Activated T-cell treated with anti-CD3 and anti-CD28 coated beads for 24 hours (primary cell): ENCODE measurements at regions not wholly inside any gene's neighbourhood (a gene's known extent, or its start where the extent isn't known, plus 50 kb on each side); places are given as distances from the start of the nearest gene placed in this dataset.

Source experiments
- DNase-seq: peaks from one replicate; pipeline ENCODE4 v3.0.0-alpha.2; 2020; ENCODE audit warnings: low read depth

DNA sequence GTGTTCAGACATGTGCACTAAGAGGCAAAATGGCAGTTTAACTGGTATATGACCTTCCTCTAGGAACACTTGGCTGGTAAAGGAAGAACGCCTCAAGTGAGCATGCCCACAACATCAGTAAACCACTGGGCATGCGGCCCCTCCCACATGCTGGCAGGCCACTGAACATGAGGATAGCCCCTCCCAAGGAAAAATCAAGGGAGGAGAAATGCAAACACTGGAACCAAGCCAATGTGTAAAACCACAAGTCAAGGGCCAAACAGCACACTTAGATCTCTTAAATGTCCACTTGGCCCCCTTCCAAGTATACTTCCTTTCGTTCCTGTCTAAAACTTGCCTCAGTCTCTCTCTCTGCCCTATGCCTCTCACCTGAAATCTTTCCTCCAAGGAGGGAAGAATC, 980.8 kb downstream of the TSN start:
- no peak for DNase-seq

DNA sequence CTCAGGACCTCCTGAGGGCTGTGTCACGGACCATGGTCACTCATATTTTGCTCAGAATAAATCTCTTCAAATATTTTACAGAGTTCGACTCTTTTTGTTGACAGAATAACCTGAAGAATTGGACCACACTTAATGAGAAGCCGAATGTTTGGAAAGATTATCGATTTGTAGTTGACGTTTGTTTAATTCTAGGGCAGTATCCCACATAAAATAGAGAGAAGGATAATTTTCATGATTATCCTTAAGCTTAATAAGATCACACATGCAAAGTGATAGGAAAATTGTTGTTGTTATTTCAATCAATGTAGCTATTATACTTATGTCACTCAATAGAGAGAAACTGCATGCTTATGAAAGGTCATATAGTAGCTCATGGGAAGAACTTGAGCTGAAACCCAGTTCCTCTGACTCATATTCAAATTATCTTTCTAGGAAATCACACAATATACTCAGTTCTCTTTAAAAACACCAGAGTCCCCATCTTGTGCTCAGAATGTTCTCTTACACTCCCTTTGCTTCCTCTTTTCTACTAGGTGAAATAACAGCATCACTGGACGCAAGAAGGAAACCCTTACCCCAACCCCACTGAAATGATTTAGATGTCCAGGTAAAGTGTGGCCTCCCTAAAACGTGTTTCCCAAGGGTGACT, 982.1 kb downstream of the TSN start:
- DNase-seq = no peak

DNA sequence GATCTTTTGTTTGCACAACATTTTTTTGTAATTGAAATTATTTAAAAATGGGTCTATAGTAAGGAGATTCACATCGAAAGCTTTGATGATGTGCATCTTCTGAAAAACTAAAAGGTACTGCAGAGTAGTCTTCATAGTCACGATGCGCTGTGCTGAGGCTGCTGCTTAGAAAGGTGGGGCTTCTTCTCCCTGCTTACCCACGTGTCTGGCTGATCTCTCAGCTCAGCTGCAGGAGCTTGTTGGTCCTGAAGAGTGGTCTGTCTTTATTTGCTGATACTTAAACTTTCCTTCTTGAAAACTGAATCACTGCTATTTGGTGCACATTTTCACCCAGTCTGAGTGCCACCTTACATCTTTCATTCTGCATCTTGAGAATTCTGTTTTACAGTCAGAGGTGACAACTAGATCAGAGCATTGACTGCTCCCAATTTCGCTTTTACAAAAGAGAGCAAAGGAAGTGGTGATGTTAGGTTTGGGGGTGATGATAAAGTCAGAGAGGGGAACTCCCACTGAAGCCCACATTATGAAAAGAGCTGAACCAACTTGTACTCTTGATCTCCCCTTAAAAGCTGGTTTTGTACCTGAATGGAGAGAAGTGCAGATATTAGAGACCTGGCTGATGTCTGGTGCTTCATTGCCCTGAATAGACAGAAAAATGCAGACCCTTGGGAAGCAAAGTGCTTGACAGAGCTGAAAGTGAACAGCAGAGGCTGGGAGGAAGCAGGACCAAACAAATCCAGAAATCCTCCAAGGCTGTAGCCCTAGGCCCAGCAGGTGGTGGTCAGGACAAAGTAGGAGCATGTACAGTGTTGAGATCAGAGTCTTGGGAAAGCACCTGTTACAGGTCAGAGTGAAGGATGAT, 984.5 kb downstream of the TSN start:
- no peak for DNase-seq

DNA sequence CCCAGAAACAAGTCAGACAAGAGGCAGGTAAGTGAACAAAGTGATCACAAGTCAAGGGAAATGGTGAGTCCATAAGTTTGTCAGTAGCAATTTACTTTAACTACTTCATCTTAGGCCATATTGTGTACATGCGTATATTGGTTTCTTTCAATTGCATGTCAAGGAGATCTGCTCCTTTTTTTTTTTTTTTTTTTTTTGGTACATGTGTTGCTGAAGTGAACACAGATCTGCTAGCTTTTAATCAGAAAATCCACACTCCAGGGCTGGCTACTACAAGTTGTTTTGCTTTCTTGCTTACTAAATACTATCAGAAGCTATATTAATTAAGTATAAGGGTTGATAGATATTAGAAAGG, 985.1 kb downstream of the TSN start:
- DNase-seq = no peak

DNA sequence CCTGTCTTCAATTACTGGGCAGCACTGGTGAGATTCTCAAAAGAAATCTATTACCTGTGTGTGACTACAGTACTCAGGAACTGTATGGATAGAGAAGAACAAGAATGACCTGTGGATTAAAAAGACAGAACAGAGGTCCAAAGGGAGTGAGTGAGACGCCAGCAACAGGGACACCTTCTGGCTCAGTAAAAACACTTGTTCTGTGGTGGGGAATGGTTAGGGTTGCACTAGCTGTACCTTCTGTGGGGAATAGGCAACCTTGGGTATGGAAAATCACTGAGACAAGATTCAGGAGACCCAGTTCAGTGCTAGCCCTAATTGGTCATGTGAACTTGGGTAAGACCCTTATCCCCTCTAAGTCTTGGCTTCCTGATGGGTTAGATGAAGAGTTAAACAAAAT, 986.0 kb downstream of the TSN start:
- DNase-seq = no peak

DNA sequence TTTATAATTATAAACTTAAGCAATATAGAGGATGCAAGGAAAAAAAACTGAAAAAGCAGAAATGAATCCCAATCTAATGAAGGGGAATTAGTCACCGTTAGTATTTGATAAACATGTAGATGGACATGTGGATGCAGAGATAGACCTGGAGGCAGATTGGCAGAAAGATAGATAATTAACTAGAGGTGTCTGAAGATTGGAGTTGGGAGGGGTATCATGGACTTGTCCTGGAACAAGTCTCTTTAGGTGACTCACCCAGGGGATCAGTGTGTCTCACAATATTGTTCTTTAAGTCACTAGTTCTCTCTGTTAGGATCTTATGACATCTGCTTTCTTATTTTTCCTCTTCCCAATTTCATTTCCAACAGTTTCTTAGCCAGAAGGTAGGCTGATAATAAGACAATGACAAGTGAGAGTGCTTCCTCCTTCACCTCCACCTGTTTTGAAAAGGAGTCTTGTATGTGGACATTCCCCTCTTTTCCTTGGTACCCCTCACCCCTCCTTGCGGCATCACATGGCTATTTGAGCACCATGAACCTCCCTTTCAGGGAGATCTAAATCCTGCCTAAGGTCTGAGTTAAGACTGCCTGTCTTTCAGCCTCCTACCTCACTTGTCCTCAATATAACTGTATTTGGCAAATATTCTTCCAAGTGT, 987.7 kb downstream of the TSN start:
- DNase-seq = no peak

DNA sequence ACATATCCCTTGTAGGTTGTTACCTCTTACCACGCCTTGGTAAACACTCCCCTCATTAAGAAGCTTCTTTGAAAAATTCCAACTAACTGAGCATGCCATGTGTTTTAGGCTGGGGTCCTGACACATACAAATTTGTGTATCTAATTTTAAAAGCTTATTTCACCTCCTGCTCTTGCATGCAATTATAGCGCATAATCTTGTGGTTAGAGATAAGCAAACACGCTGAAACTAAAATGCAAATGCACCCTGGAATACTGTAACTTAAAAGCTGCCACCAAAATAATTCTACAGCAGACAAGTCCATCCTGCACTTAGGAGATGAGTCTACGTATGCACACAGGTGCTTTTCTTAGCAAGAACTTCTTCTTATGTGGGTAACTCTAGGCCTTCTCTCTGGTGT, 990.2 kb downstream of the TSN start:
- no peak for DNase-seq

DNA sequence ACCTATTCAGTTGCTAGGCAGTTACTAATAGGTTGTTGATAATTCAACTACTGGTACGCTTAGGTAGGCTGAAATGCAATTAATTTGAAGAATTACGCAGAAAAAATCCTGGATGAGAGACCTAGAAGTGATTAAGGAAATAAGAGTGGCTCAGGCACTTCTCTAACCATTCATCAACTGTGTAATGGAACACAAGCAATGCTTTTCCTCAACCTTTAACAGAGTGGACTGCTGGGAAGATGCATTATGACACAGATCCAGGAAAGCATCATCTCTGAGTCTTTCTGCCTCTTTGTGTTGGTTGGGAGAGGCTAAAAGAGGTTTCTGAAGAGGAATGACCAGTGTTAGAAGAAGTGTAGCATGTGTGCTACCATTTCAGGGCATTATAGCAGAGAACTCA, 992.2 kb downstream of the TSN start:
- no peak for DNase-seq

DNA sequence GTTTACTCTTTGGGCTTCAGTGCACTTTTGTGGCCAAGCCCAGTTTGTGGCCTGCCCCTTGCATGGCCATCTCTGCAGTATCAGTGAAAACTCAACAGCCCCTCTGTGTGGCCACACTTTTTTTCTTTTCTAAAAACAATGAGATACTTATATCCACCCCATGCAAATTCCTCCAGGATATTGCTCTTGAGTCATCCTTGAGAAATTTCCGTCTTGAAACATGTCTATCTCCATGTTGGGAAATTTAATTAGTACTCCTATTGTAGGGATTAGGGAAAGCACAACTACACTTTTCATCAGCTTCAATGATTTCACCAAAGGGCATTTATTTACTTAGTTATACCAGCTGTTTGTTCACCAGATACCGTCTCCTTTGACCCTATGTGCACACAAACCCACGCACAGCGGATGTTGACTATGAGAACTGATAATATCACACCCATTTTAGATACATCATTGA, 993.1 kb downstream of the TSN start:
- no peak for DNase-seq

DNA sequence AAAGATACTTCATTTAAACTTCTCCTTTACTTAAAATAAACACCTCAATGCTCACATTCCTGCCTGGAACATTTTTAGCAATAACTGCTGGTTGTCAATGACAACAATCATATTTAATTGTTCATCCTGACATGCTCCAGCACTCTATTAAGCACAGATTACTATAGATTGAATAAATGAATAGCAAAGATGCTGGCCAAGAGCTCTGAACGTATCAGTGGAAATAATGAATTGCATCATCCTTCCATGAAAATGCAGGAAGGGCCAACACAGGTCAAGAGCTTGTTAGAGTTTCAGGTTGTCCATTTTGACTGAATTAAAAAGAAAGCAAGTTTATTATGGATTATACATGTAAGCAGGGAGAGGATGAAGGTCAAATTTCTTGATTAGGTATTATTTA, 994.0 kb downstream of the TSN start:
- DNase-seq = no peak

DNA sequence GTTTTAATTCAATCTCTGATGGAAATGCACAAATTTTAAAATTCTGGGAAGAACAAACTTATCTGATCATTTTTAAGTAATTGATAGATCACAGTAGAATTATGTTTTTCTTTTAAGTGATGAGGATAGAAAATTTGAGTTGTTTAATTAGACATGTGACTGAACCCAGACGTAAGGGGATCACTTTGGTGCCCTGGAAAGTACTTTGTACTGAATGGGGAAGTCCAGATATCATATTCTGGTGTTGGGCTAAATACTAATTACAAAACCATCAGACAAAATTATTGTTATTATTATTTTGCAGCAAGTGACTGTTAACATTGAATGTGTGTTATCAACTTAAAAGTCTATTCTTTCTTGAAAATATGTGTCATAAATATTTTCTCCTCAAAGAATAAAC, 994.6 kb downstream of the TSN start:
- DNase-seq = no peak

DNA sequence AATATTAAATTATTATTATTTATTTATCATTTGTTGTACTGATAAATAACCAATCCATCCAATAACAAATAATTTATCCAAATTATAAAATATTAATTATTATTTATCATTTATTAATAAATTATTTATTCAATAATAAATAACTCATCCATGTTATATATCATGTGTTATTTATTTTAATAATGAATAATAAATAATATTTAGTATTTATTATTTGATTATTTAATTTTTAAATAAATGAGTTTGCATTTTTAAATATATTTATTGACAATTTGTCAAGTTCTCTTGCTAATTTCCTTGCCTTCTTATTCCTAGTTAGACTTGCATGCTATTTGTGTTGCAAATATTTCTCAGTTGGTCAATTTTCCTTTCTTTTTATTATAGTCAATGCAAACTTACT, 995.4 kb downstream of the TSN start:
- DNase-seq = no peak

DNA sequence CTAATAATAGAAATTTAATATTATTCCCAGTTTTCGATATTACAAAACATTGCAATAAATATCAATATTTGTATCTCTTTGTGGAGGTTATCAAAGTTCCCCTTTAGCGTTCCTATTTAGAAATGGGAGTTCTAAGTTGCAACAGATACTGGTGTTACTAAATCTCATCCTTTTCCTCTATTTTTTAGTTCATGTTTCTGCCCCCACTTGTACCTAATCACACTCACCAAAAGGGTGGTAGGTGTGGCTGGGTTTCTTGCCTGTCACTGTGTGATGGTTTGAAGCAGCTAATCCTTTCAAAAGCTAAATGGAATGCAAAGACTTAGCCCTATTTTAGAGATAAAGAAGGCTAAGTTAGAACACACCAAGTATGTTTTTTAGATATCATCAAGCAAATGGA, 997.9 kb downstream of the TSN start:
- DNase-seq = no peak

DNA sequence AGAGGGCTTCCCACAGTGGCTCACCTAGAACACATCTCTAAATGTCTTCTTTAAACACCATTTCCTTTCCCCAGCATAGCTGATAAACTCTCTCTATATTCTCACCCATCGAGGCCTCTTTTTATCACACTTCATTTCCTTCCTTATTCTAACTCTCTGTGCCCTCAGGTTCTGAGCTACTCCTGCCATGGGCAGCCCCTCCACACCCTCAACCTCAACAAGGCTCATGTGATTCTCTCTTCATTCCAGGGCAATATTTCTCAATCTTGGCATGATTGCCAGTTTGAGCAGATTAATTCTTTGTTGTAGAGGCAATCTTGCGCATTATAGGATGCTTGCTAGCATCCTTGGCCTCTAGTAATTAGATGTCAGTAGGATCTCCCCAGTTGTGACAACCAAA, 999.1 kb downstream of the TSN start:
- DNase-seq = no peak

DNA sequence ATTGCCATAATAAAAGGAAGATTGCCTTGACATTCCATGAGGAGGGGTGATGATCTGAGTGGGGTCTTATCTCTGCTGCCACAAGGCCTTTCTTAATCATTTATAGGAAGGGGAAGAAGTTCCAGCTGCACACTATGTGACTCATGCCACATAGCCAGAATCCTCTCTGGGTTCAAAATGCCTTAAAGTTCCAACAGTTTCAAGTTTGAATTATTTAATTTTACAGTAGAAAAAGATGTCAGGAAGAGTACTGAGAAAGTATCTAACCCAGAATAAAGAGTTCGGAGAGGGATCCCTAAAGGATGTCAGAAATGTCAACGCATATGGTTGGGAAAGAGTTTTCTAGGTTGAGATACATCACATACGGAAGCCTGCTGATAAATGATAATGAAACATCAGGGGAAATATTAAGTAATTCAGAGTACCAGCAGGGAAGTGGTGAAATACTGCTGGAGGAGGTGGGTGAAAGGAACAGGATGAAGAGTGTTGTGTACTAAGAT, 999.9 kb downstream of the TSN start:
- no peak for DNase-seq

DNA sequence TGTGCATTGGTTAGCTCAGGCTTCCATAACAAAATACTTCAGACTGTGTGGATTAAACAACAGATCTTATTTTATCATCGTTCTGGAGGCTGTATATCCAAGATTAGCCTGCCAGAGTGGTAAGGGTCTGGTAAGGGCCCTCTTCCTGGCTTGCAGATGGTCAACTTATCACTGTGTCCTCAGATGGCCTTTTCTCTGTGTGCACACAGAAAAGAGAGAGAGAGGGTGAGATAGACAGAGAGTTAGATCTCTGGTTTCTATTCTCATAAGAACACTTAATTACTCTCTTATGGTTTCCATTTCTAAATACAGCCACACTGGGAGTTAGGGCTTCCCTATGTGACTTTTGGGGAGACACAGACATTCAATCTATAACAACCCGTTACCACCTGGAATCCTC, 1003.5 kb downstream of the TSN start:
- DNase-seq = no peak

DNA sequence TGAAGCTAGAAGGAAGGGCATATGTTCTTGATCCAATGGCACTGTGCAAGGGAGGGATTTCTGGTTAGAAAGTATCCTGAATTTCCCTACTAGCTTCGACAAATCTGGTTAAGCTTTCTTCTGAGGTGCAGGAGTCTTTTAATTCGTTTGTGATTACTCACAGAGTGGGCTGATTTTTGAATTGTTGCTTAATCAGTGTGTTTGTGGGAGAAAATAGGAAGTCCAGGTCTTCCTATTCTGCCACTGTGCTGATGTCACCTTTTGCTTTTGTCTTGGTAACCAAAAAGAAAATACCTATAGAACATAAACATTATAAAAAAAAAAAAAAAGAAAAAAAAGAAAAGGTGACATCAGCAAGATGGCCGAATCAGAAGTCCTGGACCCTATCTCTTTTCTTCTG, 1008.6 kb downstream of the TSN start:
- DNase-seq = no peak

DNA sequence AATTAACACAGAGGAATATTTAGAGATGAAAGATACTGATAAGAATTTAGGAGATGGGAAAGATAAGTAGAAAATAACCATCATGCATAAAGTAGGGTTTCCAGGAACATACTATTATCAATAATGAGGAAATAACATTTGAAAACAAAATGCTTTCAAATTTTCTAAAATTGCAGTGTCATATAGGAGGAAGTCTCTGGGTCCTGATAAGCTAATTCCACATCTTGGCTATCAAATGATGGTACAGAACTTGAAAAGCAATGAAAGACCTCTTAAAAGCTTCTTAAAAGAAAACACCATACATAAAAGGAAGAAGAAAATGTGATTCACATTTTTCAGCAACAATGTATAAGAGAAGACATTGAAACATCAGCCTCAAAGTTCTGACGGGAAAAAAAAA, 1024.8 kb downstream of the TSN start:
- DNase-seq = no peak

DNA sequence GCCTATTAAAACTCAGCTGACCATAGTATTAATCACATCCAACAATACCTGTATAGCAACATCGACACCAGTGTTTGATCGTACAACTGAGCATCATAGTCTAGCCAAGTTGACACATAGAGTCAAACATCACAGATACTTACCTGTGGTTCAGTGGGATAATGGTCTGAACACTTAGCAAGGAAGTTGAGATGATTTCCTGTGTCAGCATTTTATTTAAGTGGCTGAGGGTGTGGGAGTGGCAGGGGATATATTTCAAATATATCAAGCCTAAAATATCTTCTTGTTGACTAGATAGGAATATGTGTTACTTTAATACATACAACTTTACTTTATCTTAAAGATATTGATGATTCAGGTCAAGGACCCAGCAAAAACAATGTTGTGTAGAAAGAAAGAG, 1038.6 kb downstream of the TSN start:
- DNase-seq = no peak

DNA sequence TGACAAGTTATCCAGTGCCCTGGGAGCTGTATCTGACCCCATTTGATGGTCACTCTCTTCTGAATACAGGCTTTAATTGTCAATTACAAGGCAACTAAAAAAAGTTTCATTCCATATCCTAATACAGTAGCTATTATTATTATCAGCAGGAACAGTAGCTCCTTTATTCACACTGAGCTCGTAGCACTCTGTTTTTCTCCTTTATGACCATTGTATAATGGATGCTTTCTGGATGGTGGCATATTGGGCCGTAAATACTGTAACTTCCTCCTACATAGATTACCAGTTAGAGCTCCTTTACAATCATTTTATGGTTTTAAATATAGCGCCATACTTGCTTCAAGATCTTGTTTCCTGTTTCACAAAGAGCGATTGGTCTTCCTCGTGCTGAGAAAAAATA, 1040.3 kb downstream of the TSN start:
- DNase-seq = no peak

DNA sequence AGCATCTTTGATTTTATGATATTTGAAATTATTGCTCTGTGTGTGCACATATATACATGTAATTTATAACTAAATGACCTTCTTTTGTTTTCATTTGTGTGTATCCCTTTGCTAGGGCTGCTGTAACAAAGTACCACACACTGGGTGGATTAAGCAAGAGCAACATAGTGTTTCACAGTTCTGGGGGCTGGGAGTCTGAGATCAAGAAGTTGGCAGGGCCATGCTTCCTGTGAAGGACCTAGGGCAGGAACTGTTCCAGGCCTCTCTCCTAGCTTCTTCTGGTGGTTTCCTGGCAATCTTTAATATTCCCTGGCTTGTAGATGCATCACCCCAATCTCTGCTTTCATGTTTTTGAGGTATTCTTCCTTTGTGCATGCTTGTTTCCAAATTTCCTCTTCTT, 1043.9 kb downstream of the TSN start:
- no peak for DNase-seq

DNA sequence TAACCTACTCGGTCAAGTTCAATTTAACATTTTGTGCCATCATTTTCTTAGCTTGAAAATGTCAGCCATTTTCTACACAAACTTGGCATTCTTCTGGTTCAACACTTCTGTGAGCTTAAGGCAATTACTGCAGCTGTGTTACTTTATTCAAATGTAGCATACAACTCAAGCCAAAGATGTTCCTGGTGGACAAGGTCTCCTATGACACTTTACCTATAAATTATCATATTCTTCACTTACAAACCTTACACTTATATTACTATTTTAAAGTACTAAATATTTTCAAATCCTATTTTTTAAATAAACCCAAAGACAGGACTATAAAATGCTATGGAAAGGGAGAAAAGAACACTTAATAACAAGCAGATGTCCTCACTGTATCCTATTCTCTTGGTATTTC, 1045.3 kb downstream of the TSN start:
- no peak for DNase-seq

DNA sequence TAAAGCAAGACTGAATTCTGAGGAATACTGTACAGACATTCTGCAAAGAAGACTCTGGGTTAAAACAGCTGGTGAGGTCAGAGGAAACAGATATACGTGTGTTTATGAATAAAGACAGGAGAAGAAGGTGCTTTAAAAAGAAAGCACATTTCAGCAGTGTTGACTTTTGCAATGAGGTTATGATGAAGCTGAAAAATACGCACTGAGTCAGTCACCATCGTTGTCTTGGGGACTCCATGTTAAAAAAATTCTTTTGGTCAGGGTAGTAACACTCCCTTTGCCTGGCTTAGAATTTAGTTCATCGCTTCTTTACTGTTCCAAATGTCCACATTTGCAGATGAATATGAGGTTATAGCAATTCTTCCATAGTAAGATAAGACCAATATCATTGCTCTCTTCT, 1049.0 kb downstream of the TSN start:
- no peak for DNase-seq
